Stimulated activated CD8-positive, alpha-beta memory T cell treated with anti-CD3 and anti-CD28 coated beads, Interleukin-2, amount 100 ng/mL, for 1 hour (primary cell): ENCODE measurements at regions not wholly inside any gene's neighbourhood (a gene's known extent, or its start where the extent isn't known, plus 50 kb on each side); places are given as distances from the start of the nearest gene placed in this dataset.
"Not testable (repeated sequence)": the region's sequence is repeated elsewhere in the genome, so short reads cannot be mapped to it uniquely, and the experiment has no call there.

ENCODE experiments used
- DNase-seq, 2 donors: peaks; one replicate each; pipeline ENCODE4 v3.0.0-alpha.2; 2020; ENCODE audit warnings: low read depth in 2 of 2

GRCh38 chr9:63912451-63912850 lies 1372.6 kb downstream of the FOXD4L5 start:
- DNase-seq, result not testable (repeated sequence)

DNA sequence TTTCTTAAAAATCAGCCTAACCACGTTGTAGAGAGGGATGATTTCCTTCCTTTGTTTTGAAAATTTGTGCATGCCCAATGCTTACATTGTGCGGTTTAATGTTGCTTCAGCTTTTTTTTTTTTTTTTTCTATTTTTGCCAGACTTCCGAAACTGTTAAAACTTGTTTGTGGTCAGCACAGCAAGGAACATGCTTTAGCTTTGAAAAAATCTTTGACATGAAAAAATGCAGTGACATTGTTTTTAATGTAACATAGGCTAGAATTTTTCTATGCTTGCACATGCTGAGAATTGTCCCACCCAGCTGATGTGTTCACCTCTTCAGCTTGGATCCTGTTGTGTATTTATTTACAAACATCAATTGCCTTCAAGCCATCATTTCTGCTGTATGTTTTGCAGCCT lies 1375.9 kb downstream of the FOXD4L5 start:
- DNase-seq, result not testable (repeated sequence)

GRCh38 chr9:63899637-63900190 lies 1385.3 kb downstream of the FOXD4L5 start:
- DNase-seq, result not testable (repeated sequence)

- not testable (repeated sequence) for DNase-seq
These were observed 1403.6 kb downstream of the FOXD4L5 start for GRCh38 chr9:63881386-63881785.

GRCh38 chr9:63876380-63876779 lies 1408.6 kb downstream of the FOXD4L5 start:
- not testable (repeated sequence) for DNase-seq

DNA sequence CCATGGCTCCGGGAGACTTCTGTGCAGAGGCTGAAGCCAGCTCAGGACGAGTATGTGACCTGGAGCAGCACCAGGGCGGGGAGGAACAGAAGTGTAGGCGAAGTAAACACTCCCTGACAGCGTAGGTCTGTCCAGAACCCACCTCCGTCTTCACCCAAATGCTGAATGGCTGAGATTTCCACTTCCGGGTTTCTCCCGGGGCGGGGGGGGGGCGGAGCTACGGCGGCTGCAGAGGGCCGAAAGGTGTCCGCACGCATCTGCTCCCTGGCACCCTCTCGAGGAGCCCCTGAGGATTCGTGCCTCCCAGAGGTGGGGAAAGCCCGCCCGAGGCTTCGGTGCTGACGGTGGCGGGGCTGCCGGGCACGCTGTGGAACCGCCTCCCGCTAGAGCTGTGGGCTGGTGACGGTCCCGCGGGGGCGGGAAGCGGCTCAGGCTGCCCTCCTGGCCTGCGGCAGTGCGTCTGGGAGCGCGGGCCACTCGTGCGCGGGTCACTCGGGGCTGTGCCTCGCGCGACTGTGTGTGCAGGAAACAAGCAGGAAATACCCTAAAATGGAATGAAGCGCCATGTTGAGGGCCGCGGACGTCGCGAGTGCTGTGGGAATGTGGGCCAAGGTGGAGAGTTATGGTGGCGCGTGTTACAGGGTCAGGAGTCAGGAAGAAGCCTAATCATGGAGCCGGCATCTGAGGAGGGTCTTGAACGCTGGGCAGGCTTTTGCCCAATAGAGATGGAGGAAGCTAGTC lies 1425.4 kb downstream of the FOXD4L5 start:
- DNase-seq, result no peak

DNA sequence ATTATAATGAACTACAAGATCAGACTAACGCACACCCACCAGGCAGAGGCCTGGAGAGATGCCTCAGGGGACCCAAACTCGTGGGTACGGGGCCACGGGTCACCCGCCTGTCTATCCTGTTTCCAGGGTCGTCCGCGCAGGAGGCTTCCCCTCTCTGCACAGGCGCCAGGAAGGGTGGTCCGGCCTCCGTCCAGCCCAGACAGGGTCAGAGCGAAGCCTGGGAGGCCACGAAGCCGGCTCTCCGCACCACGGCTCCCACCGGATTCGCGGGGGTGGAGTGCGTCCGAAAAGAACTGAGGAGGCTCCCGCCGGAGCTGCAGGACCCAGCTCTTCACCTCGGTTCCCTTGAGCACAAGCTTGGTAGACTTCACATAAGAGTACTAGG lies 1425.9 kb downstream of the FOXD4L5 start:
- not testable (repeated sequence) for DNase-seq

DNA sequence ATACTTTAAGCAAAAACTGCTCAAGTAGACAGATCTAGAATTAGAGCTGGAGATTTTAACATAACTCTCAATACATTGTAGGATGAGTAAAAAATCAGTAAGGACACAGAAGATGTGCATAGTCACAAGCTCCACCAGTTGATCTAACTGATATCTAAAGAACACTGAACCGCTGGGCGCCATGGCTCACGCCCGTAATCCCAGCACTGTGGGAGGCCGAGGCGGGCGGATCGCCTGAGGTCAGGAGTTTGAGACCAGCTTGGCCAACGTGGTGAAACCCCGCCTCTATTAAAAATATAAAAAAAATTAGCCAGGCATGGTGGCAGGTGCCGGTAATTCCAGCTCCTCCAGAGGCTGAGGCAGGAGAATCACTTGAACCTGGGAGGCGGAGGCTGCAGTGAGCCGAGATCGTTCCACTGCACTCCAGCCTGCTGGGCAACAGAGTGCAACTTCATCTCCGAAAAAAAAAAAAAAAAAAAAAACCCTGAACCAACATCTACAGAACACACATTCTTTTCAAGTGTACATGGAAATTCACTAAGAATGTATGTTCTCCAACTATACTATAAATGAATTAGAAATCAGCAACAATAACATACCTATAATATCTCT lies 1431.8 kb downstream of the FOXD4L5 start:
- not testable (repeated sequence) for DNase-seq

GRCh38 chr9:63824804-63825203 lies 1460.2 kb downstream of the FOXD4L5 start:
- not testable (repeated sequence) for DNase-seq

GRCh38 chr9:63823375-63824201 lies 1461.4 kb downstream of the FOXD4L5 start:
- DNase-seq, result not testable (repeated sequence)

DNA sequence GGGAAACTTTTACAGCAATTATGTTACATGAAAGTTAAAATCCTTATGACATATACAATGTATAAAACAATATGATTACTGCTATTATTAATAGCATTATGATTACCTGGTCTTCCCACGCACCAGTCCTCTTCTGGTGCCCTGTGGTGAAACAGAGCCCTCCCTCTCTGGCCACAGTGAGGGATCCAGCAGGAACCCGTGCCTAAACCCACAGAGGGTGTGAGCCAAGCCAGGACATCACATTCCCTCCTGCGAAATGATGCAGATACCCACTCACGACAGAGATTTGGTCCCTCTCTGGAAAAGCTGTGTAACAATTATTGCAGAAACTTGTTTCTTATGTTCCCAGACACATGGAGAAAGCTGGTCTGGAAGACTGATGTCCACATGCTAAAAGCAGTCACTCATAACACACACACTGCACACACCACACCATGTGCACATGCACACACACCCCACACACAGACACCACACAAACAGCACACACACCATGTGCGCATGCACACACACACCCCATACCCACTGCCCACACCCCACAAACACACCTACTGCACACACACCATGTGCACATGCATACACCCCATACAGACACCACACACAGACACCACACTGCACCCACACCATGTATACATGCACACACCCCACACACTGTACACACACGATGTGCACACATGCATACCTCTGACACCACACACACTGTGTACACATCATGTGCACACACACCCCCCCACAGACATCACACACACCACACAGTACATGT lies 1462.2 kb downstream of the FOXD4L5 start:
- DNase-seq, result not testable (repeated sequence)

DNA sequence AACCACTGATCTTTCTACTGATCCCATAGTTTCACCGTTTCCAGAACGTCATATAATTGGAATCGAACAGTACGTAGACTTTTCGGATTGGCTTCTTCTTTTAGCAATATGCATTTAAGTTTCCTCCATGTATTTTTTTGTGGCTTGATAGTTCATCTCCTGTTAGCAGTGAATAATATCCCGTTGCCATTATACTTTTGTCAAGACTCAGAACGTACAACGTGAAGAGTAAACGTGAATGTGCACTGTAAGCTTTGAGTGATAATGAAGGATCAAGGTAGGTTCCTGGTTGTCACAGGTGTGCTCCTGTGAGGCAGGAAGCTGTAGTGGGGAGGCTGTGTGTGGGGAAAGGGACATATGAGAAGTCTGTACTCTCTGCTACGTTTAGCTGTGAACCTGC lies 1463.7 kb downstream of the FOXD4L5 start:
- DNase-seq, result not testable (repeated sequence)

DNA sequence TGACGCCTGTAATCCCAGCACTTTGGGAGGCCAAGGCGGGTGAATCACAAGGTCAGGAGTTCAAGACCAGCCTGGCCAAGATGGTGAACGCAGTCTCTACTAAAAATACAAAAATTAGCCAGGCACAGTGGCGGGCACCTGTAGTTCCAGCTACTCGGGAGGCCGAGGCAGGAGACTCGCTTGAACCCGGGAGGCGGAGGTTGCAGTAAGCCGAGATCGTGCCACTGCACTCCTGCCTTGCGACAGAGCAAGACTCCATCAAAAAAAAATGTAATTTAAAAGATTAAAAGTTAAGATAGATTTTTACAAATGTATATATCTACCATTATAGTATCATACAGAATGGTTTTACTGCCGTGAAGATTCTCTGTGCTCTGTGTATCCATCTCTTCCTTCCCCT lies 1464.1 kb downstream of the FOXD4L5 start:
- not testable (repeated sequence) for DNase-seq

- DNase-seq, result not testable (repeated sequence)
These were observed 1464.6 kb downstream of the FOXD4L5 start for GRCh38 chr9:63820383-63820782.

DNA sequence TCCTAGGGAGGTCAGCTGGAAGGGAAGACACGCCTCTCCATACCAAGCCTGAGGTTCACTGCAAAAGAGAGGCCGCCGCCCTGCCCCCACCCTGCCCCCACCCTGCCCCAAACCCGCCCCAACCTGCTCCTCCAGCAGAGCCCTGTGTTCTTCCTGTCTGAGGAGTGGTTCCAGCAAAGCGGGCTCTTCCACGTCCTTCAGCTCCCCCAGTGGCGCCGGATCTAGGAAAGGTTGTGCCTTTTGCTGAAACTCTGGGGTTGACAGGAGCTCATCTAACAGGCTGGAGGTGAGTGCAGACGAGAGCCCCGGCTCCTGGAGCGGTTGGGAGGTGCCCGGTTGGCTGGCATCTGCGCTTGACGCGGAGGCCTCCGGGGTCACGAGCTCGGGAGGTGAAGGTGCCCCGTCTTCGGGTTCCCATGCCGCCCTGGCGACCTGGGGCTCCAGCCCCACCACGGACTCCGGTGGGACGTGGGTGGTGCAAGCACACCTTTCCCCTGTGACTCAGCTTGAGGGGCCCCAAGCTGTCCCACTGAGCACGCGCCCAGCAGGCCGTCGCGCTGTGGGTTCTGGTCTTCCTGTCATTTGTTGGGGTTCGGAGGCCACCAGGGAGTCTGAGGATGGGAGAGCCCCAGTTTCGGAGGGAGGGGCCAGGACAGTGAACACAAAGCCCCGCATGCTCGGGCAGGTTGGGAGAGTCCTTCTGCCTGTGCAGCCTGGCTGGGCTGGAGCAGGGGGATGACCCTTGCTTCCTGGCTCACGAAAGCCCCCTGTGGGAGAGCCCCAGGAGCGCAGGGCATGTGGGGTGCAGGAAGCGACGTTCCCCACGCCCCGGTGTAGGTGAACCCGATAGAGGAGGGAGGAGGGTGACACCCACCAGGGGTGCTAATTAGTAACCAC lies 1467.1 kb downstream of the FOXD4L5 start:
- peak; percentile 36 to 40 for DNase-seq

DNA sequence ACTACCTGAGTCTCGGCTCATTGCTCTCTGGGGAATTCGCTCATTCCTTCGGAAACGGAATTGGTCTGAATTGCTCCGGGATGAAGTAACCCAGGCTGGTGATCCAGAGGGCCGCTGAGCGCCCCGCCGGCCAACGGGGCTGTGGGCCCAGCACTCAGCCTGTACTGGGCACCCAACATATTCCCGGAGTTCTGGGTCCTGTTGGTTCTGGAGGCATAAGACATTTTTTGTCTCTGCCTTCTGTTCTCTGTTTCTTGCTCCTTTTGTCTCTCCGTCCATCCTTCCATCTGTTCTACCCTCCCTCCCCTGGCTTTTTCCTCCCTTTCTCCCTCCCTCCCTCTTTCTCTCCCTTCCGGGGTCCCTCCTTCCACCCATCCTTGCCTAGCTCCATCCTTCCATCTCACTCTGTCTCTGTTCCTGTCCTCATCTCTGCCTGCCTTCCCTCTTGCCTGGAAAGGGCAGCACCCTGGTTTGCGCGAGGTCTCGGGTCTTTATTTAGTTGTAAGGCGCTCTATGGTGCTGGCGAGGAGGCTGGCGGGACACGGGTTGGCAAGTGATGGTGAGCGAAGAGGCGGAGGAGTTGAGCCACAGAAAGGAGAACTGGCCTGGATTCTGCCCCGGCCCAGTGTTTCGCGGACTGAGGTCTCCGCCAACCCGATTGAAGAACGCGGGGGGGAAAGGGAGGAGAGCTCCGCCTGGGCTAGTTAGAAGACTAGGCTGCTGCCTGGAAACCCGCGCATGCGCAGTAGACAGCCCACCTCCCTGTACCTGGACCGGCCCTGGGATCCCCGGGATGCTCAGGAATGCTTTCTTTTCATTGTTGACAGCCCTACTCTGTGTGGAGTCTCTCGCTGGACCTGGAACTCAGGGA lies 1468.0 kb downstream of the FOXD4L5 start:
- DNase-seq, result peak; percentile 41 to 55

DNA sequence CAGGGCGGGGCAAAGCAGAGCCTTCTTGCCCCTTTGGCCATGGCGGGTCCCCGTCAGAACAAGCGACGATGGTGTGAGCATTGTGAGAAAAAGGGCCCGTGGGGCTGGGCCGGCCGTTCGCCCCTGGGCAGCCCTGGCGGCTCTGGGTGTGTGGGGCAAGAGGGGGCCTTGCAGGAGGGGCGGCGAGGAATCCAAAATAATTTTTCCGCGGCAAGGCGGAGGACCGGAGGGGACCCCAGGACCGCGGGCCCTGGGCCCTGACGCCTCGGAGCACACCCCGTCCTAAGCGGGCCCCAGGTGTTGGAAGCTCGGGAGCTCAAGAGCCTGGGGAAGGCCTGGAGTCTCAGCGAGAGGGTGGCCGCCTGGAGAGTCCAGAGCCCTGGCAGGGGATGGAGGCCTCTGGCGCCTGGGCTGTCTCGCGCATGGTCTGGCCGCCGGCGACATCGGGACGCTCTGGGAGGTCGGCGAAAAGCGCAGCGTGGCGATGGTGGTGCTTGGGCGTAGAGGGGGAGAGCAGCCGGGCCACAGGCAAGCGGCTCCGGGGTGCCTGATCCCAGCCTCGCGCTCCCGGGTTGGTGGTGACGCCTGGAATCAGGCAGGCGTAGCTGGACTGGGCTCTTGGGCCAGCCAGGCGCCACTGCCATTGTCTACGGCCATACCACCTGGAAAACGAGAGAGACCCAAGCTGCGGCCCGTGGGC lies 1469.9 kb downstream of the FOXD4L5 start:
- not testable (repeated sequence) for DNase-seq

GRCh38 chr9:63813391-63814021 lies 1471.5 kb downstream of the FOXD4L5 start:
- DNase-seq, result not testable (repeated sequence)
